NCI-H1436 (cell line): ENCODE measurements at regions not wholly inside any gene's neighbourhood (a gene's known extent, or its start where the extent isn't known, plus 50 kb on each side); places are given as distances from the start of the nearest gene placed in this dataset.

Experiments
- DNase-seq: peaks from one replicate; lab custom pipeline; 2025; lab: John Stamatoyannopoulos, UW

DNA sequence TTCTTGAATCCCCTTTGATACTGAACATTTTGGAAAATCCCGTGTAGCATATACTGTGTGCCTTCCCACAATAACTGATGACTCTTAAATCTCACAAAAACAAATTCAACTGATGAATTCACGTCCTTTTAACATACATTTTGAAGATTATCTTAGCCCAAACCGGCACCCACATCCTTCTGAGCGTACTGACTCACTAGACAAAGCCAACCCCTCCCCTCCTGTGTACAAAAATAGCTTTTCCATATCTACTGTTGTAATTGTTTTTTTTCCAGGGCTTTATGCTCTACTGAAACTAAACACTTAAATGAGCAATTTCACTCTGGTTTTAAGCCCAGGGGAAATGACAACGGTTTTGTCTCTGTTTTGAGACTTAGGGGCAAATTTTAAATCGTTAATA lies 109.4 kb upstream of the ATF7IP start:
- no peak for DNase-seq

DNA sequence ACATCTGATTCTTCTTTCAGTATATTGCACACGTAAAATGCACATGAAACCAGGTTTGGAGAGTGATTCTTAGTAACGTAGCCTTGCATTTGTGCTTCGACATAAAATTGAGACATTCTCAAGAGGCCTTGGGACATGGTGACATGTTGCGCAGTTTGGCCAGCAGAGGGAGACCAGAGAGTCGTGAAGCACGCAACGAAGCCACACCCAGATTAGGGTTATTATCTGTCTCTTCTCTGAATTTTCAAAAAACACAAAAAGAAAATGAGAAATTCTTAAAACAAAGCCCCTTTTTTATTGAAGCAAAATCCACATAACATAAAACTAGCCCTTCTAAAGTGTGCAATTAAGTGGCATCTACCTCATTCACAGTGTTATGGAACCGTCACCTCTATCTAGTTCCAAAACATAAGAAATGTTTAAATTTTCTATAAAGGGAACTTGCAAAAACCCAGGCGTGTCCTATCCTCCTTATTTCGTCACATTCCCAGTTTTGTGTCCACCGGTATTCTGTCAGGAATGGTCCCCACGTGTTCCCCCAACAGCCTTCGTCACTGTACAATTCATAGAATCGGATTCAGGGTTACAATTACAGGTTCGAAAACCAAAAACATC lies 108.8 kb upstream of the ATF7IP start:
- DNase-seq = peak; percentile 6

DNA sequence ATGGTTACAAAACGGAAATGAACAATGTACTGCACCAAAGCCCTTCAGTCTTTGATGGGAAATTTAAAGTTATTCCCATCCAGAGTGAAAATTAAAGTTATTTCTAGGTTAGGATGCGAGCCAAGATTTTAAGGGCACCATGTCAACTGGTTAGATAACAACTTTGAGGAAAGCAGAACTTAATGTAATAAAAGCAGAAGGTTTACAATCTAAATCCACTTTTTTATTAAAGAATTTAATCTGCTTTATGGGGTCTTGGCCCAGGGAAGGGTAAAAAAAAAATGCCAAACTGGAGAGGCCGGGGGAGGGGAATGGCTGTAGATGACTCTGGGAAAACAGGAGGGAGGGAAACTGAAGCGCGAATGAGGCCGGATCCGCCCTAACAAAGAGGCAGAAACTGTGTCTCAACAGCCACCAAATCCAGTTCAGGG lies 108.2 kb upstream of the ATF7IP start:
- DNase-seq = no peak

DNA sequence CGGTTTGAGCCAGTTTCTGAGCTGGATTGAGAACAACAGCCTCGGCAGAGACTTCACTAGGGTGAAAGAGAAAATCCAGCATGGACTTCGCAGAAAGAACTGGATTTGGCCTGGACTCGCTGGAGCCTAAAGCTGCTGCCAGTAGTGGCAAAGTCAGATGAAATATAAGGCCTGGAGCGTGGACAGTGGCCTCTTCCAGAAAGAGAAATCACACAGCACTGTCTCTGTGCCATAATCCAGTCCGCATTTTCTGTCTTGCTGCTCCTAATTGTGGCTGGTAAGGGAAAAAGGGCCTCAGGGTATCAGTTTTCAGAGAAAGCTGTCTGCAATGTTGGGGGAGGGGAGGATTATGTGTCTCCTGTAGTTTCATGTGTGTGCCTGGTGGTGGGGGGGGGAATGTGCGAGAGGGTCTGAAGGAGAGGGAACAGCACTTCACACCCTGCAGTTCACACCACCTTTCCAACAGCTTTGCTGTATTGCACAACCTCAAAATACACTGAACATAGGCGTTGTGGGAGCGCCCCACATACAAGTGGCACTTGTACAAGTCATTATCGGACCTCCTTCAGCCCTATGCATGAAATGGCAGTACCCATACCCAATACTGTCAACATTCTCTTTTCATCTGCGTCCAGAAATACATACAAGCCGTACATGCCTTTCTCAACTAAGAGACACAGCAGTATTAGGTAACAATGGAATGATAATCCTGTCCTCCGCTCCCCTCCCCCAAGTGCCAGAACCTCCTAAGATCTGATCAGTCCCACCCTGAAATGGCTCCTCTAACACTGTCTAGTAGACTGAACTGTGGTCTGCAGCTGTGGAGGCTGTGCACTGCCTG lies 107.5 kb upstream of the ATF7IP start:
- peak; percentile 98 for DNase-seq

DNA sequence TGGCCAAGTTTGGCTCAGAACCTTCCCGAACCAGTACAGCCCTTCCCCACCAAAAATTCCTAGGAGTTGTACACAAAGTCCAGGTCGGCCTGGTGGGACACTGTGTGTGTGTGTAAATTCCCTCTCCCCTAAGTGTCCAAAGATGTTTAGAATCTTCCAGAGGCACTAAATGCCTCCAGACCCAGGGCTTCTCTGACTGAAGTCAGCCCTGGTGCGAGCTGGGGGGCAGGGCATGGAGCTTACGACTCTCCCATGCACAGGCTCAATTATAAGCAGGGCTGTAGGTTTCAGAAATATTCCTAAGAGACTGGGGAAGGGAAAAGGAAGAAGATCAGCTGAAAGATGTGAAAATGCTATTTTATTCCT lies 106.9 kb upstream of the ATF7IP start:
- DNase-seq = no peak

DNA sequence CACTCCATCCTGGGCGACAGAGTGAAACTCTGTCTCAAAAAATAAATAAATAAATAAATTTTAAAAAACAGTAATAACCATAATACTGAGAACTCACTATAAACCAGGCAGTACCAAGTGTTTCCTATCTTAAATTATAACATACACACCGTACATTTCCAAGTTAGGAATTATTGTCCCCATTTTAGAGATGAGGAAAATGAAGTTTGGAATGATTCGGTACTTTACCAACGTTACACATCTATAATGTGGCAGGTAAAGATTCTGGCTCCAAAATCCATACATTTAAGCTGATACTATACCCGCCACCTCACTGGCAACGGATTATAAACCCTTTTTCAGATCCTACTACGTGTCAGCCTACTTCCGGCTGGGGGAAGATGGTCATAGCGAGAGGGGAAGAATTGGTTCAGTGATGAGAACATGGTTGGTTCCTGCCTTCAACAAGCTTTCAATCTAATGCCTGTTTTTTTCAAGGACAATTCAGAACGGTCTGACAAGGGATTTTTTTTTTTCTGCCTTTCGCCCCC lies 105.9 kb upstream of the ATF7IP start:
- DNase-seq = no peak

DNA sequence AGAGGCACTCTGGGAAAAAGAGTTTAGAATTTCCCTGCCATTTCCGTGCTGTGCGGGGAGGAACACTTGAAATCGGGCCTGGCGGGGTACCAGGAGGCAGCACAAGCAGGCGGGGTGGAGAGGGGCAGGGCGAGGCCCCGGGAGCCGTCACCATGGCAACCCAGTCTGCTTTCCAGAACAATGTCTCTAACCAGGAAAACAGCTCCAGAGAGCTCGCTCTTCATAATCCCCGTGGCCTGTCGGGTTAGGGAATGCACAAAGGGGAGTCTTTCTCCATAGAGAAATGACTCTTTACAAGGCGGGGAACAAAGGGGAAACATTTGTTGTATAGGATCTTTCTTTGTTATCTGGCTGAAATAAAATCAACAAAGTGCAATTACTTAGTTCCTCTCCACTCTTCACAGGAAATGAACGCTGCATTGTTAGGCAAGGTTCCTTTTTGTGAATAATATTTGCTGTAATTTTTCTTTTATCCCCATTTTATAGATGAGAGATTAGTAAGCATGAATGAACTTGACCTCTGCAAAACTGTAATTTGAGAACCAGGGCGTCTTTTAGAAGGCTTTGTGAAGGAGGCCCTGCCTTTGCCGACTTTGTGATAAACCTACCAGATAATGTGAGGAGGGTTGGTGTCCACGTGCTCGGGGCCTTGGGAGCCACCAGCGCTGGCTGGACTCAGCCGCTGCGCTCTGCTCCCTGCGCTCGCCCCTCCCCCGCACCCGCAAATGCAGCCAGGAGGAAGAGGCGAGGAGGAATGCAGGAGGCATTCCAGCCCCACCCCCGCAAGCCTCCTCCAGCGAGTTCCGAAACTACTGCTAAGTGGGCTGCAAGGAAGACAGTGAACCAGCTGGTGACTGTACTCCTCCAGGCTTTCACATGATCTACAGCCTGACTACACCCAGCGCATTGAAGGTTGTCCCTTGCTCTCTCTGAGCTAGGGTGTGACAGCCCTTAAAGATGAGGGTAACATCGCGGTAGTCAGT lies 105.2 kb upstream of the ATF7IP start:
- DNase-seq = peak; percentile 64

DNA sequence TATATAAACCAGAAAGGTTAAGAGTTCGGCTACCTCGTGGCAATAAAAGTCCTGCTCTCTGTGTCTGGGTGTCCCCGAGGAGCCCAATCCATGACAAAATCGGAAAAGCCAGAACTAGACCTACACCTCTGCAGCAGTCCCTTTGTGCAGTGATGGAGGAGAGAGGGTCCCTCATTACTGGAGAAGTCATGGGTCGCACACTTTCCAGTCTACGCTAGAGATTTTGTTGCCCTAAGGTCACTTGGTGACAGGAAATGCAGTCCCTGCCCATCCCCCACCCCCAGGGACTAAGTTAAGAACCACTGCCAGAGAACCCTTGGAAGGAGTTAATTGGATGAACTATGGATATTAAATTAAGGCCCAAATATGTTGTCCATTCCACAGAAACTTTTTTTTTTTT lies 104.4 kb upstream of the ATF7IP start:
- DNase-seq = no peak

DNA sequence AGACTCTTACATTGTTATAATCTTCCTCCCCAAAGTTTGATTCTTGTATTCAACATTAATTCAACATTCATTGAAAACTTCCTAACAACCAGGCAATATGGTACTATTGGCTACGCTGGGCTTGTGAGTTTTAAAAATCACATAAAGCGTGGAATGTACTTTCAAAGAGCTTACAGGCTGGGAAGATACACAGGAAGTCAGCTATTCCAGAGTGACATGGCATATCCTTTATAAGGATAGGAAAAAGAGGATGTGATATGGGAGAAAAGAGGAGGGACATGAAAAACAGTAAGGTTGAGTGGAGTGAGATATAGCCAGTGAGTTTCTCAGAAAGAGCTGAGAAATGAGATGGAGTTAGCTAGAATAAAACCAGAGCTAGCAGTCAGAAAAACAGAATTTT lies 103.6 kb upstream of the ATF7IP start:
- no peak for DNase-seq

DNA sequence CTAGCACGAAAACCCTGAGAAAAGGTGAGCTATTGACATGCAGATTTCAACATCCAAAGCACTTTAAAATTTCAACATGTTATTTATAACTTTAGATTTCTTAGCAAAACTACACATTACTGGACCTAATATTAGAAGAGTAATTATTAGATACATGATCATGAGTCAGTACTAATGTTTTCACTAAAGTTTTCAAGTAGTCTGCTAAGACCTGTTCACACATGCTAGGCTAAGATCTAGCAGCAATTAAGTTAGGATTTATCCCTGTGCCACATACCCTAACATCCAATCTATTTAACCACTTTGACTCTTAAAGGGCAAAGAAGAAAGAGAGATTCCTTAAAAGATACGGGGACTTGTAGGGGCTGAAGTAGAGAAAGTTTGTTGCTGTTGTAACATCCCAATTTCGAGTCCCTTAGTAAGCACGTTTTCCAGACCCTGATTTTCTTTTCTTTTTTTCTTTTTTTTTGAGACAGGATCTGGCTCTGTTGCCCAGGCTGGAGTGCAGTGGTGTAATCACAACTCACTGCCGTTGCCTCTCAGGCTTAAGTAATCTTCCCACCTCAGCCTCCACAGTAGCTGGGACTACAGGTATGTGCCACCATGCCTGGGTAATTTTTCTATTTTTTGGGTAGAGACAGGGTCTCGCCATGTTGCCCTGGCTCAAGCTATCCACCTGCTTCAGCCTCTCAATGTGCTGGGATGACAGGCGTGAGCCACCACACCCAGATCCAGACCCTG lies 102.5 kb upstream of the ATF7IP start:
- DNase-seq = no peak

DNA sequence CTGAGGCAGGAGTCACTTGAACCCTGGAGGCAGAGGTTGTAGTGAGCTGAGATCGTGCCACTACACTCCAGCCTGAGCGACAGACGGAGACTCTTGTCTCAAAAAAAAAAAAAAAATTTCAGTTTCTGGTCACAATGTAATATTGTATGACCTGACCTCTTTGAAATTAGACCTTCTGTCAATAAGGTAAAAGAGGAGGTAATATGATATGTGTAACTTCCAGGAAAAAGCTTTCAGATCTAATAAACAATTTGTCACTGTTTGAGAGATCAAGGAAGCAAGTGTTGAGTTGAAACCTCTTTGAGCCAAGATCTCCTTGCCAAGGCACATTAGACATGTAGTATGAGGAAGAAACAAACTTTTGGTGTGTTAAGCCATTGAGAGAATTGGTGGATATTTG lies 101.7 kb upstream of the ATF7IP start:
- no peak for DNase-seq

DNA sequence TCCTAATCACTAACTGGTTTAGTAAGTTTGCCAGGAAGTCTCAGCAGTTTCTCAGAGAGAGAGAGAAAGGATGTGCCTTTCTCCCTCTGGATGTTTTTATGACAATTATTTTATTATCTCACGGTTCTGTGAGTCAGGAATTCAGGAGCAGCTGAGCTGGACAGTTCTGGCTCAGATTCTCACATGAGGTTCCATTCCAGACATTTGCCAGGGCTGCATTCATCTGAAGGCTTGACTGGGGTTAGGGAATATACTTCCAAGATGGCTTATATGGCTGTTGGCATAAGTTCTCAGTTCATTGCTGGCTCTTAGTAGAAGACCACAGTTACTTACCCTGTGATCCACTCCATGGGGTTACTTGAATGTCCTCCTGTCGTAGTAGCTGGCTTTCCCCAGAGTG lies 101.2 kb upstream of the ATF7IP start:
- no peak for DNase-seq

DNA sequence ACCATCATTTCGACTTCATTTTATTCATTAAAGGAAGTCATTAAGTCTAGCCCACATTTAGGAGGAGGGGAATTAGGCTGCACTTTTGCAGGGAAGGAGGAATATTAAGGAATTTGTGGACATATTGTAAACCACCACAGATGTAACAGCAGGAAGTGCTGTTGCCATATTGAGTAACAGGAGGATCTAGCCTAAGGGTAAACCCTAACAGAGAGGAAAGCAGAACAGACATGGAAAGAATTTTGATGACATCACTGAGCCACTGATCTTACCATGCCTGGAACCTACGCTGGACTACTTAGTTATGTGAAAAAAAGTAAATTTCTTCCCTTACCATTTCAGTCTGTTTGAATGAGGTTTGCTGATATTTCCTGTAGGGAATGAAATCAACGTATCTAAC lies 100.7 kb upstream of the ATF7IP start:
- DNase-seq = no peak

DNA sequence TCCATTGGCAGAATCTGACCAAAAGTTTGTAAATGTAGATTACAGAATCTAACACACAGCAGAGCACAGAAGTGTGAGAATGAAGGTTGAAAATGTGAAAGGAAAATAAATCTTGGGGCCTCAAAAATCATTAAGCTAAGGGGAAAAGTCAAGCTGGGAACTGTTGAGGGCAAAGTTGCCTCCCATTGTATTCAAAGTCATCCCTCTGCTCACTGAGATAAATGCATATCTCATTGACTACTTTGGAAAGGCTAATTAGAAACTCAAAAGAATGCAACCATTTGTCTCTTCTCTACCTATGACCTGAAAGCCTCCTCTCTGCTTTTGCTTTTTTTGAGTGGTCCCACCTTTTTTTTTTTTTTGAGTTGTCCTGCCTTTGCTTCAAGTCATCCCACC lies 97.4 kb upstream of the ATF7IP start:
- no peak for DNase-seq

DNA sequence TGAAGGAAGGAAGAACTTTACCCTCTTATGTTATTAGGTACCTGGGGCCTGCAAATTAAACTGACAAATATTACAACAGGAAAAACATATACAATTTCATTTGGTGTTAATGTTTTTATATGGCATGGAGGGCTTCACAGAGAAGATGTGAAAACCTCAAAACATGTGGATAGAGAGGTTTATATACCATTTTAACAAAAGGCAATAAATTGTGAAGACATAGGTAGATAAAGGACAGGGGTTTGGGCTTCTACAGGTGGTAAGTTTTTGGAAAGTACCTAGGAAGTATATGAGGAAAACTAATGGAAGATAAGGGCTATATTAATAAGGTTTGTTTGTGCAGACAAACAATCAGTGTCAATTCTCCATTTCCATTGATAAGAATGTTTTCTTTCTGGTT lies 95.1 kb upstream of the ATF7IP start:
- no peak for DNase-seq

DNA sequence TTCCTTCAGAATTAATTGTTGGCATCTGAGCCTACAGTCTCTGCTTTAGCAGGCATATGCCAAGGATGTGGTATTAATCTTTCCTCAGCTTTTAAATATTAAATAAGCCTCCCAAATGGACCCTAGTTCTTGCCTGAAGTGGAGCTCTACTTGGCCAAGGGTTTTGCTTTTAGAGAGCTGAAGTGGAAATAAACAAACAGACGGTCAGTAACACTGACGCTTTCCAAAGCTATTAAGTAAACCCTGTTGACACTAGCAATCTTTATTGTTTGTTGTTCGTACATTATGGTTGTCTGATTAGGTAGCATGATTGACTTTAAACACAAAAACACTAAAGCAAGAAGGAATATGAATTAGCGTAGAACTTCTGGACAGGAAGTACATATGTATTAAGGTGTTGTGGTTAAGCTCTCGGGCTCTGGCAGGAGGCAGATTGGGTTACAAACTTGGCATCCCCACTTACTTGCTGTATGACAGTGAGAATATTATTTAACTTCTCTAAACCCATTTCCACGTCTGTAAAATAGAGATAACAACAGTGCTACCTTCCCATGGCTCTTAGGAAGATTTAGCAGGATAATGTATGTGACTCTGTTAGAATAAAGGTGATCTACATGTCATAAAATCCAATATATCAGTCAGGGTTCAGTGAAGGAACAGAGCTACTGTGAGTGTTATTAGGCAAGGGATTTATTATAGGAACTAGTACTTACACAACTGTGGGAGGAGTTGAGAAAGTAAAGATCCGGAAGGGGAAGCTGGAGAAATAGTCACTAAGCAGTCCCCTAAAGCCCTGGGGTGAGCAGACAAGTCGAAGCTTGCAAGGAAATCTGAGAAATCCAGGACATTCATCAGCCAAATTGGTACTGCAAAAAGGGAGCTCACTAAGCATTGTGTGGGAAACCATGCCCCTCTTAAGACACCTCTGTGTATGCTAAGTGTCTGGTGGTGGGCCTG lies 92.2 kb upstream of the ATF7IP start:
- peak; percentile 22 for DNase-seq

DNA sequence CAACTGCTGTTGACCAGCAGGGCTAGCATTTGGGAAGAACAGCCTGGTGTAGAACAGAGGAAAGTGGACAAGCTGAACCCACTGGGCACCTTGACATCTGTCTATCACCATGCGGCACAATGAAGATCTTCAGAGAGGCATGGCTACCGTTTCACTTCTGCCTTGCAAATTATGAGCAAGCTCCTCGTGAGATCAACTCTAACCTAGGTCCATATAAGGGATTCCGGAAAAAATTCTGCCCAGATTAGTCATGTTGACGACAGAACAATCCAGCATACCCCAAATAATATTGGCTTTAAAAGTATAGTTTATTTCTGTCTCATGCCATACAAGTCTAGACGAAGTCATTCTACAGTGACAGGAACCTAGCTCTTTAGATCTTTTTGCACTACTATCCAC lies 91.6 kb upstream of the ATF7IP start:
- no peak for DNase-seq

DNA sequence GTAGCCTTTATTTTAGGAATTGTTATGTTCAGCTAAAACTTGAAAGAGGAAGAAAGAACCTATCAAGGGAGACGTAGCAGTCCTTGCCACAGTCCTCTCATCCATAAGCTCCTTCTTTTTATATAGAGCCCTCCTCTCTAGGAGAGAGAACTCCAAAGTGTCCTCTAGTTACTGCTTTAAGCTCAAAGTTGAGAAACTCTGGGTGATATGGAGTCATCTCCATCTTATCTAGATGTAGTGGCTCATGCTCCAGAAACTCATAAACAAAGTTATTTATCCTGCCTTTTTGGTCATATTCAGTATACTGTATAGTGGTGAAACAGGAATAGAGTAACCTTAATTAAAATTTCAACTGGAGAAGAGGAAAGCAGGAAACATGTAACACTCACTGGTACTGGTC lies 90.4 kb upstream of the ATF7IP start:
- no peak for DNase-seq

DNA sequence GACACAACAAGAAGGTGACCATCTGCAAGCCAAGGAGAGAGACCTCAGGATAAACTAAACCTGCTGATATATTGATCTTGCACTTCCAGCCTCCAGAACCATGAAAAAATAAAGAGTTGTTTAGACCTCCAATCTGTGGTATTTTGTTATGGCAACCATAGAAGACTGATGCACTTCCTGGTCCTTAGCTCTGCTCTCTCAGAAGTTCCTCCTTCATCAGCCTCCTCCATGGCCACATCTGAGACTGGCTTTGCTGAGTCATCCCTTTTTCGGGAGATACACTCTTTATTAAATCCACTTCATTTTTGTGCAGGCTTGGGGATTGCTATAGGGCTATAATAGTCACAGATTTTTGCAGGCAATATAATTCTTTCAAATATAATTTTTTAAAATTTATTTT lies 89.6 kb upstream of the ATF7IP start:
- DNase-seq = no peak

DNA sequence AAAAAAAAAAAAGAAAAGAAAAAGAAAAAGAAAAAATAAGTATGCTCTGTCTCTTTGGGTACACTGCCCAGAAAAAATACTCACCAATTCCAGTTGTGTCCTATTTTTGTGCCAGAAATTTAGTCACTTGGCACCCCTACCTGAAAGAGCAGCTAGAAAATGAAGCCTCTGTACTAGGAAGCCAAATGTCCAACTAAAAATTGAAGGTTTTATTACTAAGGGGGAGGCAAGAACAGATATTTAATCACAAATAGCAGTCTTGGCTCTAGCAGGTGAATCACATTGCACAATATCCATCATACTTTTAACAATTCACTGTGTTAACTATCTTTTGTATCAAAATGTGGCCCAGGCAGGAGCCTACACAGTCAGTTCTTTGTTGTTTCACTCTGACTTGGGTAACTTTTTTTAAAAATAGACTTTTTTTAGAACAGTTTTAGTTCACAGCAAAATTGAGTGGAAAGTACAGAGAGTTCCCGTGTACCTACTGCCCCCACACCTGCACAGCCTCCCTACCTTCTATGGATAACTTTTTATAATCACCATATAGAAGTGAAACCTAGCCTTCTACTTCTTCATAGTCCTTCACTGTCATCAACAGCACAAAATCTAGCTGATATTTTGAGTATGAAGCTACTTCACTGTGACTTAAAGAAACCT lies 87.1 kb upstream of the ATF7IP start:
- no peak for DNase-seq
